ENCODE measurements at regions not wholly inside any gene's neighbourhood (a gene's known extent, or its start where the extent isn't known, plus 50 kb on each side); places are given as distances from the start of the nearest gene placed in this dataset.
"Not testable (repeated sequence)": the region's sequence is repeated elsewhere in the genome, so short reads cannot be mapped to it uniquely, and the experiment has no call there.

- not testable (repeated sequence) for TF ChIP-seq CTCF (conservative IDR thresholded peaks at IDR 0.05; ENCODE audit: low read depth, low read length); EZH2 (IDR thresholded peaks at IDR 0.05; ENCODE audit: borderline replicate concordance, low read depth, low read length, poor library complexity, severe bottlenecking)
These were observed 215.4 kb upstream of the TBL1XR1 start for GRCh38 chr3:177412677-177413170.

Data from A673 (cell line).